ENCODE measurements at regions not wholly inside any gene's neighbourhood (a gene's known extent, or its start where the extent isn't known, plus 50 kb on each side); places are given as distances from the start of the nearest gene placed in this dataset.

GRCh38 chr5:14962604-14963003, 91.0 kb upstream of the ANKH start:
- no peak for DNase-seq

GRCh38 chr5:14960120-14960462, 88.5 kb upstream of the ANKH start:
- DNase-seq, result no peak

GRCh38 chr5:14959399-14960119, 88.0 kb upstream of the ANKH start:
- DNase-seq, result no peak

GRCh38 chr5:14958188-14958587, 86.6 kb upstream of the ANKH start:
- DNase-seq, result no peak

- no peak for DNase-seq
Measured at GRCh38 chr5:14956423-14957046, 85.0 kb upstream of the ANKH start.

GRCh38 chr5:14954616-14955343, 83.2 kb upstream of the ANKH start:
- DNase-seq, result no peak

- DNase-seq, result no peak
Measured at GRCh38 chr5:14954216-14954615, 82.6 kb upstream of the ANKH start.

GRCh38 chr5:14953075-14953607, 81.6 kb upstream of the ANKH start:
- DNase-seq, result no peak

GRCh38 chr5:14948383-14948782, 76.8 kb upstream of the ANKH start:
- no peak for DNase-seq

GRCh38 chr5:14946815-14947620, 75.4 kb upstream of the ANKH start:
- no peak for DNase-seq

- DNase-seq, result no peak
Measured at GRCh38 chr5:14945450-14945849, 73.9 kb upstream of the ANKH start.

- no peak for DNase-seq
Measured at GRCh38 chr5:14944996-14945395, 73.4 kb upstream of the ANKH start.

GRCh38 chr5:14944350-14944739, 72.8 kb upstream of the ANKH start:
- DNase-seq, result no peak

GRCh38 chr5:14942212-14942611, 70.6 kb upstream of the ANKH start:
- DNase-seq, result no peak

- DNase-seq, result no peak
Measured at GRCh38 chr5:14937254-14937653, 65.7 kb upstream of the ANKH start.

GRCh38 chr5:14936588-14936987, 65.0 kb upstream of the ANKH start:
- no peak for DNase-seq

GRCh38 chr5:14935341-14935740, 63.8 kb upstream of the ANKH start:
- DNase-seq, result no peak

- DNase-seq, result no peak
Measured at GRCh38 chr5:14932902-14933469, 61.4 kb upstream of the ANKH start.

GRCh38 chr5:14930486-14930885, 58.9 kb upstream of the ANKH start:
- DNase-seq, result no peak

- DNase-seq, result no peak
Measured at GRCh38 chr5:14929293-14930065, 57.9 kb upstream of the ANKH start.

GRCh38 chr5:14928661-14929060, 57.1 kb upstream of the ANKH start:
- DNase-seq, result no peak

GRCh38 chr5:14925326-14925725, 53.7 kb upstream of the ANKH start:
- no peak for DNase-seq

Data from bone marrow (tissue), 2 donors.